ENCODE measurements at regions not wholly inside any gene's neighbourhood (a gene's known extent, or its start where the extent isn't known, plus 50 kb on each side); places are given as distances from the start of the nearest gene placed in this dataset.

- TF ChIP-seq CTCF (IDR thresholded peaks at IDR 0.05; ENCODE audit: insufficient read depth, low read depth, low read length) (no peak), EZH2 (IDR thresholded peaks at IDR 0.05; ENCODE audit: insufficient read depth, low read length) (no peak)
These were observed 597.4 kb upstream of the SLITRK1 start for GRCh38 chr13:84479656-84480055.

All from astrocyte (in vitro differentiated cells and primary cell).